COLO668 (cell line): ENCODE measurements at regions not wholly inside any gene's neighbourhood (a gene's known extent, or its start where the extent isn't known, plus 50 kb on each side); places are given as distances from the start of the nearest gene placed in this dataset.
"Not testable (repeated sequence)": the region's sequence is repeated elsewhere in the genome, so short reads cannot be mapped to it uniquely, and the experiment has no call there.

Experiments used
- DNase-seq: peaks from one replicate; lab custom pipeline; 2025; ENCODE audit not compliant: unreplicated experiment; lab: John Stamatoyannopoulos, UW

DNA sequence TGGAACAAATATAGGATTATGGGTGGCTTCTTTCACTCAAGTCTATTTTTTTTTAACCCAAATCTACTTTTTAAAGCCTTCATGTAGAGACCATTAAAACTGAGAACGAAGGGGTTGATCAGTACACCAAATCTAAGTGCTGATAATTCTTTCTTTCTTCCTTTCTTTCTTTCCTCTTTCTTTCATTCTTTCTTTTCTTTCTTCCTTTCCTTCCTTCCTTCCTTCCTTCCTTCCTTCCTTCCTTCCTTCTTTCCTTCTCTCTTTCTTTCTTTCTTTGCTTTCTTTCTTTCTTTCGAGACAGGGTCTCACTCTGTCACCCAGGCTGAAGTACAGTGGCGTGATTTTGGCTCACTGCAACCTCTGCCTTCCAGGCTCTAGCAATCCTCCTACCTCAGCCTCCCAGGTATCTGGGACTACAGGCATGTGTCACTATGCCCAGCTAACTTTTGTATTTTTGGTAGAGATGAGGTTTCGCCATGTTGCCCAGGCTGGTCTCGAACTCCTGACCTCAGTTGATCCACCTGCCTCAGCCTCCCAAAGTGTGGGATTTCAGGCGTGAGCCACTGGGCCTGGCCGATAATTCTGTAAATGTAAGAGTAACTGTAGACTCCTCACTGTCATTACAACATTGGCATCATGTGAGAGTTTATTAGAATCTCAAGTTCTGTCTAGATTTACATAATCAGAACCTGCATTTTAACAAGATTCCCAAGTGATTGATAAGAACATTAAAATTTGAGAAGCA lies 236.4 kb downstream of the TFEC start:
- DNase-seq, result no peak

GRCh38 chr7:115789901-115790300 lies 240.7 kb downstream of the TFEC start:
- no peak for DNase-seq

- not testable (repeated sequence) for DNase-seq
These were observed 241.1 kb downstream of the TFEC start for GRCh38 chr7:115789473-115789872.

DNA sequence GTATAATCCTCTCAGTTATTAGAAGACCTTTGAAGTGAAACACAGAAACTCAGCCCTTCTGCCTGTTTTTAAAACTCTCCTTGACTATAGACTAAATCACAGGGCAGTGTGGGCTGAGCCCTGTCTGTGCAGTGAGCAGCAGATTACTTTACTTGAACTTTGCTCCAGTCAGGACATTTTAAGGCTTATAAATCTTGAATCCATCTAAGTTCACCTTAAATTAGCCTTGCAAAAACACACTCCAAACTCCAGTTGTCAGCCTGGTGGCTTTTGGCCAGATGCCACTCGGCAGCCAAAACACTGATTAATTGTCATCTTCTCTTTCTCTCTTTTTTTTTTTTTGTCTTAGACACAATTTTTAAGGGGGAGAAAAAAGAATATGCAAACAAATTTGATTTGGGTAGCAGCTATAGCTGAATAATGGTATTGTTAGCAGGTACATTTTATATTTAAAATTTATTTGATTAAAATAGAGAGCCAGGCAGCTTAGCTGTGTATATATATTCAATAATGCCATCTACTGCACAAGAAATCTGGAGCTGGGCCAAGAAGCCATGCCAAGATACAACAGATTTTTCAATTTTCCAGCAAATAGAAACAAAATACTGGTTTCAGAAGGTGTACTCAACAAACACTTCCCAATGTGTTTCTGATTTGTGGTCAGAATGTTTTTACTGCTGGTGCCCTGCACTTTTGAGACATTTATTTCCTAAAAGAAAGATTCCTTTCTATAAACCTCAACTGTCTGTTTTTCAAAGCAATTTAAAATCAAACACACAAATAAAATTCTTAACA lies 247.7 kb downstream of the TFEC start:
- no peak for DNase-seq

- DNase-seq, result no peak
These were observed 251.0 kb downstream of the TFEC start for GRCh38 chr7:115779561-115779960.

- DNase-seq, result no peak
These were observed 254.6 kb downstream of the TFEC start for GRCh38 chr7:115775981-115776380.

GRCh38 chr7:115763347-115763746 lies 267.2 kb downstream of the TFEC start:
- DNase-seq, result no peak

DNA sequence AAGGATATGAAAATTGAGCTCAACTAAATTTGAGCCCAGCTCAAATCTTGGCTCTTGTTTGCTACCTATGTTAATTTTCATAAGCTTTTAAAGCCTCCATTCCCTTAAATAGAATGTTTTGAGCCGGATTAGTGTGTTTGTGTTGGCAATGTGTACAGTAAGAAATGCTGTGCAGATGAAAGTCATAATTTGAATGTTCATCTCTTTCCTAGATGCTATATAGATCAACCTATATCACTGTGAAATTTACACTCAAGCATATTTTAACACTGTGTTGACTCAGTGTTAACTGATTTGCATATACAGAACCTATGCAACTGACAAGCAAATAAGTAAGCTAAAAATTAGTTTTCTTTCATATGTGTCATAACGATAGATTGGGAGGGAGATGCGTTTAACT lies 272.5 kb downstream of the TFEC start:
- DNase-seq, result no peak

GRCh38 chr7:115754226-115754625 lies 276.3 kb downstream of the TFEC start:
- DNase-seq, result no peak

DNA sequence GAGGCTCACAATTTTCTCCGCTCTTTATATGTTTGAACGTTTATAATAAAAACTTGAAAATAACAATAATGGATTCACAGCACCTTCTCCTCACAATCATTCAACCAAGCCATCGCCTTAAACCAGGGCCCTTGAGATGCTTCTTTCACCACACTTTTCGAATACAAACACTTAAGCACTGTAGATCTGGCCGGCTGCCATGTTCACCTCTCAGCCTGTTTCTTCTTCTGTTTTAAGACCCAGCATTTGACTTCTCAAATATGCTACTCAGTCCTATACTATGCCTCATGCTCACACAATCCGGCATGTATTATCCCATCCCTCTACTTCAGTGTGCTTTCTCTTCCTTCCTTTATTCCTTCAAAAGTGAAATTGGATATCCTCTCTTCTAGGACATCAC lies 280.6 kb downstream of the TFEC start:
- no peak for DNase-seq

DNA sequence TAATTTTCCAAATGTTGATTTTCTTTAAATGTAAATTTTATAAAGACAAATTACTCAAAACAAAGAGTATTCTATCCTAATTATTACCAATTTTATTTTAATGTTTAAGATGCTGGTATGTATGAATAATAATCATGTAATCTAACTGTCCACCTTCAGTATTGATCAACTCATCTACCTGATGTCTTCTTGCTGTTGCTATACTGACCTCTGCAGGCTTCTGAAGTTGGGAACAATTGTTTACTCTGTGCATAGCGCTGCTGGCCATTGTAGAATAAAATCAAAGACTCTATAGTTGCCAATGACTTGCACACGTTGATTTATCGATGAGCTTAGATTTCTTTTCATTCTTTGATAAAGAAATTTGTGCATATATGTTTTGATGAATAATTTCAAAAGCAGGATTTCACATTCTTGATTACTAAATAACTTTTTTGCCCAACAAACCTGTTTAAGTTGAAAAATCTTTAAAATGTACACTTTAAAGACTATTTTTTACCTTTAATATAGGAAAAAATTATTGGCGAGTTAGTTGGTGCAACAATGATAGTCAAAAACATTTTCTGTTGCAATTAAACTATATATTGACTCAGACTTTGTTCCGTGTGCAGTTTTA lies 282.3 kb downstream of the TFEC start:
- no peak for DNase-seq

GRCh38 chr7:115747174-115747573 lies 283.4 kb downstream of the TFEC start:
- no peak for DNase-seq

- no peak for DNase-seq
These were observed 290.5 kb downstream of the TFEC start for GRCh38 chr7:115740043-115740442.

- DNase-seq, result no peak
These were observed 295.9 kb downstream of the TFEC start for GRCh38 chr7:115734641-115735040.

DNA sequence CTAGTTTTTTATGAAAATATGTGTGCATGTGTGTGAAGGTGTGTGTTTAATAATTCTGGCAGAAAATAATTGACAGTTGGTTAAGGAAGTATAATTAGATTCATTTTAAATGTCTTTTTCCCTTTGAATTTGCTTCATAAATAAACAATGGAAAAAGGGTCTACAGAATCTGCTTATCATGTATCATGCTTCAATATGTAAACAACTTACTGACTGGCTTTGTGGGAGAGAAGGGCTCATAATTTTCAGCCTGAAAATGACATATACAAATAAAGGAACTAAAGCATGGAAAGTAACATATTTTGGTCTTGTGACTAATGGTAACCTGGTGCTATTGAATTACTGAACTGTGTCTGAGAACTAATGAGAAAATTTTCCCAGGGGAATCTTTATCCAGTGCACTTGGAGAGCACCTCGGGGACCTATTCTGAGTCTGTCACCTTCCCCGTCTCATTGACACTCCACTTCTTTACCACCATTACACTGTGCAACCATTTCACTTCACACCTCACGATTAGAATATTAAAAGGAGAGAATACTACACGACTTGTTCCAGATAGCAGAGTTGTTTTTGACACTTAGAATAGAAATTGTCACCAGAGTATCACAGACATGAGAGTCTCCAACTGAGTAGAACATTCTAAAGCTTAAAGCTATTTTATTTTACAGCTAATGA lies 298.6 kb downstream of the TFEC start:
- no peak for DNase-seq

- peak; percentile 15 for DNase-seq
These were observed 302.0 kb downstream of the TFEC start for GRCh38 chr7:115728518-115728917.

DNA sequence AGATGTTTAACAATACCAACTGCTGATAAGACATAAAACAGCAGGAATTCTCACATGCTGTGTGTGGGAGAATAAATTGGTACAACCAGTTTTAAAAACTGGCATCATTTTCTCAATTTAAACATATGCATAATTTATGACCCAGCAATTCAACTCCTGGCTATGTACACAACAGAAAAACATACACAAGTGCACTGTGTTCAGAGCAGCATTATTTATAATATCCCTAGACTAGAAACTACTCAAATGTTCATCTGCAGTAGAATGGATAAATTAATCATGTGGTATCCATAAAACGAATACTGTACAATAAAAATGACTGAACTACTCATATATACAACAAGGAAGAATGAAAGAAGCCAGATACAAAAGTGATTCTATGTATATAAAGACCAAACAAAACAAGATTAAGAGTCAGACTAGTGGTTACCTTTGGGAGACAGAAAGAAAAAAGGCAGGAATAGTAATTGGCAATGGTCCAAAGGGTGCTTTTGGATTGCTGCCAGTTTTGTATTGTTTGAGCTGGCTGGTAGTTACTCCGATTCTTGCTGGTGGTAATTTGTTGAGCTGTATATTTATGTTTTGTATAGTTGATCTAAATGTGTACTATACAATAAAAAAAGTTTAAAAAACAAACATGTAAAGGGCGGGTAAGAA lies 306.0 kb downstream of the TFEC start:
- DNase-seq, result peak; percentile 89

- no peak for DNase-seq
These were observed 308.1 kb downstream of the TFEC start for GRCh38 chr7:115722302-115722977.

DNA sequence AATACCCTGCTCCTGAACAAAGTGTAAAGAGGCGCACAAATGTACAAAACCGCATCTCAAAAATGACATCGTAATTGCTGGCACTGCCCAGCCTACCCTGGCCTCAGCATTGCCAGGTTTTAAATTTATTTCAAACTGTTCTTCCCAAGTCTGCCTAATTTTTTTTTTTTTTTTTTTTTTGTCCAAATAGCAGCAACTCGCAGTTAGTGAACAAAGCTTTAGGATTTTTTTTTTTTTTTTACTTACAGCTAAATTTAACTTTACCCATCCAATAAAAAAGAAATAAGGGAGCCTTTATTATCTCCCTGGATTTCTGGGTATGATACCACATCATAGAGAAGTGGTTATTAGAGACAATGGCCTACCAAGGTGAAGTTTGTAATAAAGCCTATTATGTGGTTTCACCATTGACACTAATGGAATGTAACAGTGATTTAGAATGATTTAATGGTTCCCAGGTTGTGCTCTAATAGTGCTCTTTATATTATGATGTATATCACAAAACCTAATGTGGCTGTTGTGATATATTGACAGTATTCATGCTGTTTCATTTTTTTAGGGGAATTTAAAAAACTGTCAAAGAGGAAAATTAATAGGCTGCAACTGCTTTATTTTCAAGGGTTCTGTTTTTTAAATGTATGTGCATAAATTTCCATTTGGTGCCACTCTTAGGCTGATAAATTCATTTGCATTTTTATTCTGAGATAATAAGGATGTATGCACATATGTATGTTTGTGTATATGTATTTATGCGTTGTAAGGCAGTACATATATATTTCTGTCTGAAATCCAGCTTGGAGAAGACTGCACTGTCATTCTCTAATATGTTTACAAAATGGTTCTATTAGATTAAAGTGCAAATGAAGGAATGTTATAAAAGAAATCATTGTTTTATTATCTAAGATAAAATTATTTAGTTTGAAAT lies 309.0 kb downstream of the TFEC start:
- no peak for DNase-seq
